ENCODE measurements at regions not wholly inside any gene's neighbourhood (a gene's known extent, or its start where the extent isn't known, plus 50 kb on each side); places are given as distances from the start of the nearest gene placed in this dataset.
"Not testable (repeated sequence)": the region's sequence is repeated elsewhere in the genome, so short reads cannot be mapped to it uniquely, and the experiment has no call there.

GRCh38 chr20:51305316-51306052 is 237.0 kb downstream of the NFATC2 start:
- no peak for DNase-seq

- DNase-seq = no peak
These were observed 238.5 kb downstream of the NFATC2 start for GRCh38 chr20:51303731-51304670.

- no peak for DNase-seq
These were observed 241.5 kb downstream of the NFATC2 start for GRCh38 chr20:51301026-51301425.

- DNase-seq = no peak
These were observed 242.4 kb downstream of the NFATC2 start for GRCh38 chr20:51300104-51300503.

GRCh38 chr20:51299413-51299812 is 243.1 kb downstream of the NFATC2 start:
- no peak for DNase-seq

- DNase-seq = no peak
These were observed 244.3 kb downstream of the NFATC2 start for GRCh38 chr20:51298141-51298749.

- no peak for DNase-seq
These were observed 254.7 kb downstream of the NFATC2 start for GRCh38 chr20:51287628-51288413.

GRCh38 chr20:51286758-51287157 is 255.8 kb downstream of the NFATC2 start:
- DNase-seq = no peak

GRCh38 chr20:51285684-51286083 is 256.8 kb downstream of the NFATC2 start:
- no peak for DNase-seq

- DNase-seq = no peak
These were observed 257.6 kb downstream of the NFATC2 start for GRCh38 chr20:51284871-51285270.

- no peak for DNase-seq
These were observed 258.3 kb downstream of the NFATC2 start for GRCh38 chr20:51284176-51284575.

GRCh38 chr20:51281521-51281920 is 258.6 kb upstream of the KCNG1 start:
- DNase-seq = no peak

- no peak for DNase-seq
These were observed 257.1 kb upstream of the KCNG1 start for GRCh38 chr20:51280047-51280446.

GRCh38 chr20:51277961-51278360 is 255.1 kb upstream of the KCNG1 start:
- DNase-seq = no peak

GRCh38 chr20:51276296-51276695 is 253.4 kb upstream of the KCNG1 start:
- DNase-seq = no peak

- no peak for DNase-seq
These were observed 252.9 kb upstream of the KCNG1 start for GRCh38 chr20:51275826-51276225.

- no peak for DNase-seq
These were observed 252.3 kb upstream of the KCNG1 start for GRCh38 chr20:51275181-51275580.

GRCh38 chr20:51272401-51272800 is 249.5 kb upstream of the KCNG1 start:
- no peak for DNase-seq

GRCh38 chr20:51271931-51272330 is 249.0 kb upstream of the KCNG1 start:
- DNase-seq = no peak

- not testable (repeated sequence) for DNase-seq
These were observed 248.4 kb upstream of the KCNG1 start for GRCh38 chr20:51271289-51271688.

GRCh38 chr20:51269671-51270070 is 246.8 kb upstream of the KCNG1 start:
- DNase-seq = no peak

GRCh38 chr20:51267679-51268078 is 244.8 kb upstream of the KCNG1 start:
- no peak for DNase-seq

- no peak for DNase-seq
These were observed 243.4 kb upstream of the KCNG1 start for GRCh38 chr20:51266353-51266752.
